Smooth muscle cell (in vitro differentiated cells): ENCODE measurements at regions not wholly inside any gene's neighbourhood (a gene's known extent, or its start where the extent isn't known, plus 50 kb on each side); places are given as distances from the start of the nearest gene placed in this dataset.

Source experiments
- DNase-seq: peaks from one replicate; lab custom pipeline; 2025; ENCODE audit not compliant: unreplicated experiment; lab: John Stamatoyannopoulos, UW
- H2AFZ ChIP-seq: fragments of 200-600 bp; sonication (generic); 2 replicates; pipeline ENCODE4 v1.6.0; 2016; ENCODE audit warnings: antibody characterized with exemption, low read depth, mild to moderate bottlenecking
- H3F3A ChIP-seq: fragments of 200-600 bp; sonication (generic); 2 replicates; pipeline ENCODE4 v1.6.0; 2017; ENCODE audit warnings: antibody characterized with exemption, low read depth
- H3K27ac ChIP-seq: fragments of 200-600 bp; sonication (generic); 2 replicates; pipeline ENCODE4 v1.5.1; 2016; ENCODE audit warnings: low read depth, mild to moderate bottlenecking
- H3K27me3 ChIP-seq: fragments of 200-600 bp; sonication (generic); 2 replicates; pipeline ENCODE4 v1.6.1; 2016; ENCODE audit warnings: low read depth, mild to moderate bottlenecking
- H3K36me3 ChIP-seq: fragments of 200-600 bp; sonication (generic); 2 replicates; pipeline ENCODE4 v1.5.1; 2016; ENCODE audit warnings: low read depth
- H3K4me1 ChIP-seq: fragments of 200-600 bp; sonication (generic); 2 replicates; pipeline ENCODE4 v1.5.1; 2016; ENCODE audit warnings: low read depth
- H3K4me2 ChIP-seq: fragments of 200-600 bp; sonication (generic); 2 replicates; pipeline ENCODE4 v1.6.0; 2016; ENCODE audit warnings: mild to moderate bottlenecking
- H3K4me3 ChIP-seq: fragments of 200-600 bp; sonication (generic); 2 replicates; pipeline ENCODE4 v1.5.1; 2016; ENCODE audit warnings: mild to moderate bottlenecking
- H3K79me2 ChIP-seq: fragments of 200-600 bp; sonication (generic); 2 replicates; pipeline ENCODE4 v1.6.0; 2016; ENCODE audit warnings: low read depth, mild to moderate bottlenecking
- H3K9ac ChIP-seq: fragments of 200-600 bp; sonication (generic); 2 replicates; pipeline ENCODE4 v1.6.0; 2016; ENCODE audit warnings: low read depth
- H3K9me3 ChIP-seq: fragments of 200-600 bp; sonication (generic); replicated peaks from 2 replicates; pipeline ENCODE4 v1.5.1; 2016; ENCODE audit warnings: low read depth
- H4K20me1 ChIP-seq: fragments of 200-600 bp; sonication (generic); 2 replicates; pipeline ENCODE4 v1.6.0; 2016; ENCODE audit warnings: low read depth
- CTCF ChIP-seq: fragments of 200-600 bp; sonication (generic); IDR thresholded peaks from 2 replicates; pipeline ENCODE4 v1.5.1; 2017; ENCODE audit warnings: borderline replicate concordance, mild to moderate bottlenecking, antibody characterized with exemption; ENCODE audit not compliant: insufficient read depth, poor library complexity, severe bottlenecking
- WGBS: methylation state at CpG from one replicate; pipeline ENCODE4 v1.1.7; 2016; ENCODE audit warnings: low lambda C conversion rate; 5-methylcytosine and 5-hydroxymethylcytosine counted together

GRCh38 chr16:66099306-66099705, 267.2 kb upstream of the CDH5 start:
- no peak overlapping the region for H3K27ac ChIP-seq

GRCh38 chr16:66097751-66098150, 268.7 kb upstream of the CDH5 start:
- Histone ChIP-seq H3K4me1 (peaks cover 6% of the 10 kb centered on the region), H3K9me3 (no peaks in the 10 kb centered on the region), H2AFZ (peak overlapping the region; percentile 11), H3K79me2 (no peaks in the 10 kb centered on the region), H3K4me3 (no peak overlapping the region), H3K27ac (peak overlapping the region; percentile 30), H3K4me2 (peak overlapping the region; percentile 74), H3K36me3 (no peaks in the 10 kb centered on the region), H4K20me1 (no peaks in the 10 kb centered on the region), H3K27me3 (no peaks in the 10 kb centered on the region), H3F3A (peaks cover 10% of the 10 kb centered on the region), H3K9ac (no peak overlapping the region)
- WGBS, result 17% methylated on average over 6 of the region's 6 CpGs
- no peak for TF ChIP-seq CTCF
- DNase-seq, result no peak

More at GRCh38 chr16:66099306-66099705, 267.2 kb upstream of the CDH5 start:
- 73% methylated on average over 4 of the region's 4 CpGs for WGBS
- Histone ChIP-seq H3K4me2 (no peak overlapping the region), H3F3A (peaks cover 10% of the 10 kb centered on the region), H3K4me1 (peaks cover 6% of the 10 kb centered on the region), H3K36me3 (no peaks in the 10 kb centered on the region), H3K9ac (no peak overlapping the region), H3K9me3 (no peaks in the 10 kb centered on the region), H3K4me3 (no peak overlapping the region), H3K27me3 (no peaks in the 10 kb centered on the region), H4K20me1 (no peaks in the 10 kb centered on the region), H3K79me2 (no peaks in the 10 kb centered on the region), H2AFZ (no peak overlapping the region)
- no peak for DNase-seq
- TF ChIP-seq CTCF, result no peak

- H3K36me3 ChIP-seq, result no peaks in the 10 kb centered on the region
These were observed 270.8 kb upstream of the CDH5 start for GRCh38 chr16:66095676-66096075.

More at GRCh38 chr16:66095676-66096075, 270.8 kb upstream of the CDH5 start:
- no peak overlapping the region for H3K4me3 ChIP-seq
- TF ChIP-seq CTCF, result no peak
- H3K27ac ChIP-seq, result no peak overlapping the region
- H3K4me2 ChIP-seq, result no peak overlapping the region
- no peak overlapping the region for H3K9ac ChIP-seq
- H3K9me3 ChIP-seq, result no peaks in the 10 kb centered on the region
- H3K27me3 ChIP-seq, result no peaks in the 10 kb centered on the region
- peaks cover 6% of the 10 kb centered on the region for H3K4me1 ChIP-seq
- H3K79me2 ChIP-seq, result no peaks in the 10 kb centered on the region
- no peak for DNase-seq
- peaks cover 10% of the 10 kb centered on the region for H3F3A ChIP-seq
- H4K20me1 ChIP-seq, result no peaks in the 10 kb centered on the region
- H2AFZ ChIP-seq, result no peak overlapping the region
